ENCODE measurements at regions not wholly inside any gene's neighbourhood (a gene's known extent, or its start where the extent isn't known, plus 50 kb on each side); places are given as distances from the start of the nearest gene placed in this dataset.

DNA sequence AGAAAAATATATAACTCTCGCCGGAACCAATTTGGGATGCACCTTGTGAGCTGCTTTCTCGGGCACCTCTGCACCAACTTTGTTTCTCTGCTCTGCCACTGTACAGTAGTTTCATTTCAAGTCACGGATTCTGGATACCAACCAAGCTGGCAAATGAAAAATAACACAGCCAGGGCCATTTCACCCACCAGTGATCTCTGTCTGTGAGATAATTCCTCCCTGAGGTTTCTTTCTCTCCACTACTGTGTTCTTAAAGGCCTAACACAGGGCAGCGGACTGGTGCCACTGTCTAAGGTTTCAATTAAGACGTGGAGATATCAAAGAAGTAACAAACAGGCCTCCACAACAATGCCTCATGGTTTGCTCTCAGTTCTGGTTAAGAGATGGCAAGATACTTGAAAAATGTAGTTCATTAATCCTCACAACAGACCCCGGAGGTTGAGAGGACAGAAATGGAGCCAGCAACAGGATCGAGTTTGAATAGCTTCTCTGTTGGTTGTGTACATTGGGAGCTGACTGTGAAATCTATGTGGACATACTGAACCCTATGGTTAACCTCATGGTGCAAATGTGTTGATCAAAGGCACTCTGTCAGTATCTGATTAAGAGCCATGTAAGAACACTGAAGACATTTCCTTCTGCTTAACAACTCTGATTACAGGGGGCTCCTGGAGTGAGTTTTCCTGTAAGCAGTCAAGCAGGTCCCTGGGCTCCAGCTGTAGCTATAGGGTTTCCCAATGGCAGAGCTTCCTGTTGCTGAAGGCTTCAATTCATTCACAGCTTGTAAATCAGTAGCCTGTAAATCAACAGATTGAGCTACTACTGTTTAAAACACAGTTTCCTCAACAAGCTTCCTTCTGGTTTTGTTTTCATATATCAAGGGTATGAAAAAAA, 470.5 kb downstream of the EPHA3 start:
- no peak overlapping the region for H3K4me3 Mint-ChIP-seq (ENCODE audit: low read depth)
- no peaks in the 10 kb centered on the region for H3K9me3 Mint-ChIP-seq (ENCODE audit: low read depth)
- H3K27me3 Mint-ChIP-seq = no peaks in the 10 kb centered on the region
- no peaks in the 10 kb centered on the region for H3K36me3 Mint-ChIP-seq (ENCODE audit: insufficient read depth)
- peaks cover 24% of the 10 kb centered on the region for H3K4me1 Mint-ChIP-seq (ENCODE audit: low read depth)
- peak overlapping the region; percentile 81 for H3K27ac Mint-ChIP-seq
- TF ChIP-seq, protein P1, sequence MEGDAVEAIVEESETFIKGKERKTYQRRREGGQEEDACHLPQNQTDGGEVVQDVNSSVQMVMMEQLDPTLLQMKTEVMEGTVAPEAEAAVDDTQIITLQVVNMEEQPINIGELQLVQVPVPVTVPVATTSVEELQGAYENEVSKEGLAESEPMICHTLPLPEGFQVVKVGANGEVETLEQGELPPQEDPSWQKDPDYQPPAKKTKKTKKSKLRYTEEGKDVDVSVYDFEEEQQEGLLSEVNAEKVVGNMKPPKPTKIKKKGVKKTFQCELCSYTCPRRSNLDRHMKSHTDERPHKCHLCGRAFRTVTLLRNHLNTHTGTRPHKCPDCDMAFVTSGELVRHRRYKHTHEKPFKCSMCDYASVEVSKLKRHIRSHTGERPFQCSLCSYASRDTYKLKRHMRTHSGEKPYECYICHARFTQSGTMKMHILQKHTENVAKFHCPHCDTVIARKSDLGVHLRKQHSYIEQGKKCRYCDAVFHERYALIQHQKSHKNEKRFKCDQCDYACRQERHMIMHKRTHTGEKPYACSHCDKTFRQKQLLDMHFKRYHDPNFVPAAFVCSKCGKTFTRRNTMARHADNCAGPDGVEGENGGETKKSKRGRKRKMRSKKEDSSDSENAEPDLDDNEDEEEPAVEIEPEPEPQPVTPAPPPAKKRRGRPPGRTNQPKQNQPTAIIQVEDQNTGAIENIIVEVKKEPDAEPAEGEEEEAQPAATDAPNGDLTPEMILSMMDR (IDR thresholded peaks at IDR 0.05; ENCODE audit: unreplicated experiment) = no peak
- no peak for DNase-seq (ENCODE audit: low spot score, unreplicated experiment)

DNA sequence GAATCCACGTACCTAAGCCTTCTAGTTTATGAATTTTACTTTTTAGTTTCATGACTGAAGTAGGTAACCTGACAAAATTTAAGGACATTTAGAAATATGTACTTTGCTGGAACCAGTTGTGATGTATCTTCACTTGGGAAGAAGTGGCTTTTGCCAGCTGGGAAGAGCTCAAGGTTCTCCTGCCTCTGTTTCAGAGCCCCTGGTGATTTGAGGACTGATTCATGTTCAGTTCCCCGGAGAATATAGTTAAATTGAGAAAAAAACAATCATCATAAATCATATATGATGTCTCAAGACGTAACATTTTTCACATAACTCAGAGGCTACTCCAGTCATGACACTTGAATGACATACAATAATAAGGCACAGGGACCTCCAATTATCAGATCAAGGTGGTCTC, 473.4 kb downstream of the EPHA3 start:
- Mint-ChIP-seq H3K4me1 (ENCODE audit: low read depth) (peaks cover 23% of the 10 kb centered on the region), H3K27me3 (no peaks in the 10 kb centered on the region), H3K4me3 (ENCODE audit: low read depth) (no peak overlapping the region), H3K9me3 (ENCODE audit: low read depth) (no peaks in the 10 kb centered on the region), H3K36me3 (ENCODE audit: insufficient read depth) (no peaks in the 10 kb centered on the region), H3K27ac (no peak overlapping the region)
- no peak for DNase-seq (ENCODE audit: low spot score, unreplicated experiment)
- TF ChIP-seq, protein P1 (IDR thresholded peaks at IDR 0.05; ENCODE audit: unreplicated experiment) = no peak

DNA sequence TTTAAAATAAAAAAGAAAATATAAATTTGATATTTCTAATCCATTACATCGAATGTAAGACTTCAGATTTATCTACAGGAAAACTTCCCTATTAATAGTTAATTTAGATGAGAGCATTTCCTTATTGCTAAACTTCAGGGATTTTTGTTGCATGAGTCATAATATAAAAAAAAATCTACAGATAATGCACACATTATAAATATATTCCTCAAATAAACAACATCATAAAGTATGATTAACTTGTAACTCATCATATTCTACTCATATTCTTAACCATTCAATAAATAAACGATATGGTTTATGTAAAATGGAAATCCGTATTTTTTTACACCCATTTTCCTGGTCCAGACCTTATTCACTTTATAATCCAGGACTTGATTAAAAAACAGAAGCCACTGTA, 477.0 kb downstream of the EPHA3 start:
- Mint-ChIP-seq H3K4me1 (ENCODE audit: low read depth) (peaks cover 16% of the 10 kb centered on the region), H3K9me3 (ENCODE audit: low read depth) (peaks cover 10% of the 10 kb centered on the region), H3K27ac (no peak overlapping the region), H3K27me3 (no peaks in the 10 kb centered on the region), H3K36me3 (ENCODE audit: insufficient read depth) (no peaks in the 10 kb centered on the region), H3K4me3 (ENCODE audit: low read depth) (no peak overlapping the region)
- TF ChIP-seq, protein P1 (IDR thresholded peaks at IDR 0.05; ENCODE audit: unreplicated experiment) = no peak
- no peak for DNase-seq (ENCODE audit: low spot score, unreplicated experiment)

DNA sequence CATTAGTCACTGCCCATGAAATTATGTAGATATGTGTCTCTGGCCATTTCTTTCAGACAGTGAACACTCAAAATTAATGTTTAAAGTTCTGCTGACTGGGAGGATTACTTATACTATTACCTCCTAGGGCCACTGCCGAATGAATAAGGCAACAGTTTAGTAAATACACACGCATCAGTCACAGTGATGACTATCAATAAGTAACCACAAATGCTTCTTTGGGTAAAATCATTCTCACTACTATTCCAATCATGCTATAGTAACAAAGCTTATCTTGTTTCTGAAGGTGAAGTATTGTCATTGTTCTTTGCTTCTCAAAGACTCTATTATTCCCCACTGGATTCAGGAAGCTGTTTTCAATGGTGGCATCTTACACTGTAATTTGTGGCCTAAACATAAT, 478.8 kb downstream of the EPHA3 start:
- no peaks in the 10 kb centered on the region for H3K27me3 Mint-ChIP-seq
- peaks cover 10% of the 10 kb centered on the region for H3K9me3 Mint-ChIP-seq (ENCODE audit: low read depth)
- H3K36me3 Mint-ChIP-seq (ENCODE audit: insufficient read depth) = no peaks in the 10 kb centered on the region
- no peak for DNase-seq (ENCODE audit: low spot score, unreplicated experiment)
- H3K27ac Mint-ChIP-seq = no peak overlapping the region
- H3K4me3 Mint-ChIP-seq (ENCODE audit: low read depth) = no peak overlapping the region
- TF ChIP-seq, protein P1 (IDR thresholded peaks at IDR 0.05; ENCODE audit: unreplicated experiment) = no peak
- peaks cover 13% of the 10 kb centered on the region for H3K4me1 Mint-ChIP-seq (ENCODE audit: low read depth)

DNA sequence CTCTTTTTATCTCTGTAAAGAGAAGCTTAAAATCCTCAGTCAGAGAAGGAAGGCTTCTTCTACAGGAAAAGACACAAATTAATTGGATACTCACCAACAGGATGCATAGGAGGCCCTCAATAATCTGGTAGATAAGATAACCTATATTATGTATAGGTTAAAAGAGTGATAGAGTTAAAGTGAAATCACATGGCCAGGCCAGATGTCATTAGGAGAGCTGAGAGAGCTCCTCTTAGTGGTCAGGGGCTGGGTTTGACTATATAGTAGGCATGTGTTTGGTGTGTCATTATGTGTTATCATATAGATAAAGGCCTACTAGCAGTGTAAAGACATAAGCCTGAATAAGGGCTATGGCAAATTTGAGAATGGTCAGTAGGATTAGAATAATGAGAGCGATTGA, 479.3 kb downstream of the EPHA3 start:
- Mint-ChIP-seq H3K27ac (no peak overlapping the region), H3K9me3 (ENCODE audit: low read depth) (peaks cover 10% of the 10 kb centered on the region), H3K4me1 (ENCODE audit: low read depth) (peaks cover 13% of the 10 kb centered on the region), H3K4me3 (ENCODE audit: low read depth) (no peak overlapping the region), H3K27me3 (no peaks in the 10 kb centered on the region), H3K36me3 (ENCODE audit: insufficient read depth) (no peaks in the 10 kb centered on the region)
- no peak for DNase-seq (ENCODE audit: low spot score, unreplicated experiment)
- TF ChIP-seq, protein P1 (IDR thresholded peaks at IDR 0.05; ENCODE audit: unreplicated experiment) = no peak
